Right lung (tissue), 2 donors: ENCODE measurements at regions not wholly inside any gene's neighbourhood (a gene's known extent, or its start where the extent isn't known, plus 50 kb on each side); places are given as distances from the start of the nearest gene placed in this dataset.

Source experiments
- DNase-seq, 2 donors: peaks; one replicate each; pipeline ENCODE4 v3.0.0-alpha.2; 2013

GRCh38 chr6:114431641-114432040, 88.8 kb upstream of the HS3ST5 start:
- DNase-seq: no peak

GRCh38 chr6:114430534-114431124, 87.8 kb upstream of the HS3ST5 start:
- DNase-seq: no peak

GRCh38 chr6:114428341-114428740, 85.5 kb upstream of the HS3ST5 start:
- DNase-seq: no peak

- no peak for DNase-seq
Measured at GRCh38 chr6:114421199-114421598, 78.4 kb upstream of the HS3ST5 start.

- no peak for DNase-seq
Measured at GRCh38 chr6:114419175-114419574, 76.4 kb upstream of the HS3ST5 start.

- no peak for DNase-seq
Measured at GRCh38 chr6:114418304-114418972, 75.6 kb upstream of the HS3ST5 start.

- no peak for DNase-seq
Measured at GRCh38 chr6:114407426-114408035, 64.7 kb upstream of the HS3ST5 start.

- no peak for DNase-seq
Measured at GRCh38 chr6:114404339-114404955, 61.6 kb upstream of the HS3ST5 start.

GRCh38 chr6:114403858-114404257, 61.0 kb upstream of the HS3ST5 start:
- no peak for DNase-seq

- no peak for DNase-seq
Measured at GRCh38 chr6:114398481-114398880, 55.7 kb upstream of the HS3ST5 start.
